ENCODE measurements at regions not wholly inside any gene's neighbourhood (a gene's known extent, or its start where the extent isn't known, plus 50 kb on each side); places are given as distances from the start of the nearest gene placed in this dataset.

GRCh38 chr15:29926083-29926388 is 103.8 kb upstream of the TJP1 start:
- Mint-ChIP-seq H3K27ac (no peak overlapping the region; a peak in 2 of 7 replicates), H3K36me3 (ENCODE audit: insufficient read depth in 1 of 3, low read depth in 3 of 3) (no peaks in the 10 kb centered on the region; a peak in 1 of 7 replicates), H3K4me3 (no peak overlapping the region), H3K27me3 (ENCODE audit: low read depth) (no peaks in the 10 kb centered on the region), H3K4me1 (peaks cover 31 to 35% of the 10 kb centered on the region in 2 experiments), H3K9me3 (no peaks in the 10 kb centered on the region; a peak in 1 of 5 replicates)
- no peak overlapping the region for H3K14ac ChIP-seq (ENCODE audit: insufficient read depth, low read length)
- no CpG with 5 or more reads among the region's 2 CpGs for WGBS (ENCODE audit: extremely low coverage, insufficient read length, low lambda C conversion rate)
- H3K4me1 ChIP-seq (ENCODE audit: insufficient read depth, low read length), result peaks cover 11% of the 10 kb centered on the region; the same call in 1 of the 2 replicates
- no peak; the same call in 2 of the 3 replicates for TF ChIP-seq CTCF (conservative IDR thresholded peaks at IDR 0.05)
- H2BK5ac ChIP-seq (ENCODE audit: insufficient read length, low read length), result no peak overlapping the region
- no peak overlapping the region for H4K91ac ChIP-seq (ENCODE audit: insufficient read length, low read depth, low read length)
- no peak overlapping the region for H3T11ph ChIP-seq (ENCODE audit: low read length)
- H3K4me2 ChIP-seq (ENCODE audit: insufficient read depth, insufficient read length, low read length), result no peak overlapping the region
- no peak for DNase-seq
- no peak overlapping the region for H3K18ac ChIP-seq (ENCODE audit: insufficient read length, low read depth, low read length)
- H3K79me1 ChIP-seq (ENCODE audit: insufficient read depth, low read depth, low read length, poor library complexity, severe bottlenecking), result no peaks in the 10 kb centered on the region
- H2BK20ac ChIP-seq (ENCODE audit: low read depth, low read length, poor library complexity, severe bottlenecking), result no peak overlapping the region
- H2AK5ac ChIP-seq (ENCODE audit: insufficient read length, low read length), result no peak overlapping the region
- no peaks in the 10 kb centered on the region for H3K79me2 ChIP-seq (ENCODE audit: insufficient read depth, low read length)
- H4K20me1 ChIP-seq (ENCODE audit: control insufficient read depth, insufficient read depth, insufficient read length), result no peaks in the 10 kb centered on the region
- no peaks in the 10 kb centered on the region for H3K9me3 ChIP-seq (ENCODE audit: control insufficient read depth, low read depth, low read length)
- H3K4ac ChIP-seq (ENCODE audit: low read depth, low read length), result no peak overlapping the region
- H4K8ac ChIP-seq (replicated peaks; ENCODE audit: insufficient read length, low read depth, low read length), result no peak overlapping the region
- no peak overlapping the region for H3K27ac ChIP-seq (ENCODE audit: insufficient read length, low read depth, low read length)
- no peak overlapping the region for H3K23ac ChIP-seq (ENCODE audit: insufficient read length, low read depth, low read length)
- no peaks in the 10 kb centered on the region for H3K23me2 ChIP-seq (ENCODE audit: insufficient read length, low read depth, low read length, poor library complexity, severe bottlenecking)
- H4K5ac ChIP-seq (ENCODE audit: insufficient read length, low read depth, low read length), result no peak overlapping the region
- no peak overlapping the region for H2BK12ac ChIP-seq (ENCODE audit: insufficient read length, low read depth, low read length)
- H2BK120ac ChIP-seq (ENCODE audit: low read depth, low read length, poor library complexity, severe bottlenecking), result no peak overlapping the region
- H2BK15ac ChIP-seq (ENCODE audit: low read depth, low read length), result no peak overlapping the region
- no peak overlapping the region for H3K9ac ChIP-seq (ENCODE audit: extremely low read depth, insufficient read length, low read length)
- no peak overlapping the region for H3K56ac ChIP-seq (ENCODE audit: insufficient read length, low read depth, low read length)
- H3K27me3 ChIP-seq (ENCODE audit: insufficient read depth, low read length), result no peaks in the 10 kb centered on the region
- no peak overlapping the region for H2AFZ ChIP-seq (ENCODE audit: low read length)
